ENCODE measurements at regions not wholly inside any gene's neighbourhood (a gene's known extent, or its start where the extent isn't known, plus 50 kb on each side); places are given as distances from the start of the nearest gene placed in this dataset.

DNA sequence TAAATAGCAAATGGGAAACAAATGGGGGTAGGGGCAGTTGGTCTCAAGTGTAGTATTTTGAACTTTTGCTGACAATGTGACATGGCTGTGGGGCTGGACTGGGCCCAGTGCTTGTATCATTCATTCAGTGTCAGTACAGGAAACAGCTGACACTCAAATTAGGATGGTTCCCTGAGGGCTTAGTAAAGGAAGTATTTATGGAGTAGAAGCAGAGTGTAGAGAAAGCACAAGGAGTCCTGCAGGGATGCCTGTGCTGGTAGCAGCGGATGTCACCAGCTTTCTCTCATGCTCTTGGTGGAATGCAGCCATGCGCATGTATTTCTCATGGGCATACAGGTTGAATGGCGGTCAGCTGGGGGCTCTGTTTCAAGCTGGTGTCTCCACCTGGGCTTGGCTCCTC is 72.9 kb upstream of the SLC44A1 start:
- Histone ChIP-seq H3K4me1 (peaks cover 0 to 9% (median 0%) of the 10 kb centered on the region in 12 donors), H3K4me3 (no peak overlapping the region), H3K27me3 (no peaks in the 10 kb centered on the region), H3K27ac (no peak overlapping the region), H3K36me3 (no peaks in the 10 kb centered on the region), H3K9me3 (no peaks in the 10 kb centered on the region)
- no peak for DNase-seq
- peak in 1 of 4 donors; percentile 36 for ATAC-seq
- no peak for TF ChIP-seq POLR2A (IDR thresholded peaks at IDR 0.05)
- TF ChIP-seq, protein P1, sequence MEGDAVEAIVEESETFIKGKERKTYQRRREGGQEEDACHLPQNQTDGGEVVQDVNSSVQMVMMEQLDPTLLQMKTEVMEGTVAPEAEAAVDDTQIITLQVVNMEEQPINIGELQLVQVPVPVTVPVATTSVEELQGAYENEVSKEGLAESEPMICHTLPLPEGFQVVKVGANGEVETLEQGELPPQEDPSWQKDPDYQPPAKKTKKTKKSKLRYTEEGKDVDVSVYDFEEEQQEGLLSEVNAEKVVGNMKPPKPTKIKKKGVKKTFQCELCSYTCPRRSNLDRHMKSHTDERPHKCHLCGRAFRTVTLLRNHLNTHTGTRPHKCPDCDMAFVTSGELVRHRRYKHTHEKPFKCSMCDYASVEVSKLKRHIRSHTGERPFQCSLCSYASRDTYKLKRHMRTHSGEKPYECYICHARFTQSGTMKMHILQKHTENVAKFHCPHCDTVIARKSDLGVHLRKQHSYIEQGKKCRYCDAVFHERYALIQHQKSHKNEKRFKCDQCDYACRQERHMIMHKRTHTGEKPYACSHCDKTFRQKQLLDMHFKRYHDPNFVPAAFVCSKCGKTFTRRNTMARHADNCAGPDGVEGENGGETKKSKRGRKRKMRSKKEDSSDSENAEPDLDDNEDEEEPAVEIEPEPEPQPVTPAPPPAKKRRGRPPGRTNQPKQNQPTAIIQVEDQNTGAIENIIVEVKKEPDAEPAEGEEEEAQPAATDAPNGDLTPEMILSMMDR (IDR thresholded peaks at IDR 0.05) = no peak
- intact Hi-C loops (cut with DNase I) = no loop called here
- WGBS, 4 donors = 70 to 80% (median 74%) methylated on average over 3 of the region's 3 CpGs

DNA sequence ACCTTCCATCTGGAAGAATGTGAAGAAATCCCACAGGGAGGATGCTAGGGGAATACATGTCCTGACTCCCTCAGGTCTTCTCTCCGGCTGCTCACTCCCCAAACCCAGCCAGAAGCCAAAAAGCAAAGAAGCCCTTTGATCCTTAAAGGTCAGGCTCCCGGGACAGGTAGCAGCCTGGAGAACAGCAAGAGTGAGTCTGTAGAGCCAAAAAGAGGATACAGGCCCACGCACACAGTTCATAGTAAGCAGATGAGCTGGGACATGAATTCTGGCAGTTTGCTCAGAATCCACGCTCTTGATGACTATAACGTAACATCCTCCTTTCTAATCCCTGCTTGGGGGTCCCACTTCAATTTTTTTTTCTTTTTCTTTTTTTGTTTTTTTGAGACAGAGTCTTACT is 72.0 kb upstream of the SLC44A1 start:
- H3K4me1 ChIP-seq = peaks cover 0 to 9% (median 0%) of the 10 kb centered on the region in 12 donors
- no peak overlapping the region for H3K27ac ChIP-seq
- H3K4me3 ChIP-seq = no peak overlapping the region
- H3K27me3 ChIP-seq = no peaks in the 10 kb centered on the region
- WGBS, 4 donors = 76 to 91% (median 88%) methylated on average over 5 of the region's 5 CpGs
- ATAC-seq (no peak), DNase-seq (no peak)
- intact Hi-C loops (cut with DNase I) = no loop called here
- TF ChIP-seq POLR2A (IDR thresholded peaks at IDR 0.05) = no peak
- TF ChIP-seq, protein P1 (IDR thresholded peaks at IDR 0.05) = no peak
- no peaks in the 10 kb centered on the region for H3K9me3 ChIP-seq
- H3K36me3 ChIP-seq = no peaks in the 10 kb centered on the region

DNA sequence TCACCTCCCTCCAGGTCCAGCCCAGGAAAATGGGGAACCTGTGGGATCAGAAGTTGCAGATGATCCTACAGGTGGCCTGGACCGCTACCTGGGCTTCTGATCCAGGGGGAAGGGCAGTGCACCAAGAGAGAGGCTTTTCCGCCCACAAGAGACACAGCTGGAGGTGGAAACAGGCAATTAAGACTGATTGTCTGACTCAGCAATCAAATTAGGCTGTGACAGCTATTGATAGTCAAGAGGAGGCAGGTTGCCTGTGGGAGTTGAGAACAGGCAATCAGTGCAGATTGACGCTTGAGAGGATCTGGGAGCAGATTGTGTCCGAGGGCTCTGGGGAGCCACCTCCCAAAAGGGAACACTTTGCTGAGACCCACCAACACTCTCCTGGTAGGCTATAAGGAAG is 71.1 kb upstream of the SLC44A1 start:
- ATAC-seq (no peak), DNase-seq (no peak)
- peaks cover 0 to 9% (median 0%) of the 10 kb centered on the region in 12 donors for H3K4me1 ChIP-seq
- intact Hi-C loops (cut with DNase I) = no loop called here
- H3K9me3 ChIP-seq = no peaks in the 10 kb centered on the region
- 89 to 94% (median 92%) methylated on average over 4 of the region's 4 CpGs for WGBS, 4 donors
- no peaks in the 10 kb centered on the region for H3K36me3 ChIP-seq
- H3K27ac ChIP-seq = no peak overlapping the region
- no peak for TF ChIP-seq POLR2A (IDR thresholded peaks at IDR 0.05)
- TF ChIP-seq, protein P1 (IDR thresholded peaks at IDR 0.05) = no peak
- no peak overlapping the region for H3K4me3 ChIP-seq
- no peaks in the 10 kb centered on the region for H3K27me3 ChIP-seq

GRCh38 chr9:105173826-105174225 is 70.6 kb upstream of the SLC44A1 start:
- ATAC-seq (no peak), DNase-seq (no peak)
- TF ChIP-seq POLR2A (IDR thresholded peaks at IDR 0.05) = no peak
- TF ChIP-seq, protein P1 (IDR thresholded peaks at IDR 0.05) = no peak
- Histone ChIP-seq H3K4me3 (no peak overlapping the region), H3K27me3 (no peaks in the 10 kb centered on the region), H3K27ac (no peak overlapping the region), H3K4me1 (peaks cover 0 to 9% (median 0%) of the 10 kb centered on the region in 12 donors), H3K36me3 (no peaks in the 10 kb centered on the region), H3K9me3 (no peaks in the 10 kb centered on the region)
- 84 to 92% (median 89%) methylated on average over 4 of the region's 4 CpGs for WGBS, 4 donors
- intact Hi-C loops (cut with DNase I) = no loop called here

Measured in heart left ventricle (tissue), 16 donors.